GM12878 (cell line): ENCODE measurements at regions not wholly inside any gene's neighbourhood (a gene's known extent, or its start where the extent isn't known, plus 50 kb on each side); places are given as distances from the start of the nearest gene placed in this dataset.

Experiments used
- ATAC-seq: fragments of 200-7000 bp; cut with Tn5 transposase; 3 replicates; pipeline ENCODE4 v1.9.1; 2020; ENCODE audit warnings: mild to moderate bottlenecking, moderate library complexity
- BruUV-seq: library from RNA; stranded (reverse); fragments of 400-500 nt; replicated peaks from 2 replicates; lab custom pipeline; 2021; lab: Mats Ljungman, UMichigan
- CTCF ChIA-PET: fragments of 300-600 bp; sonication (Branson Sonifier 250); formaldehyde crosslinking; extraction: SDS; loops from one replicate; lab custom pipeline; 2021; ENCODE audit warnings: inconsistent platforms; lab: Yijun Ruan, JAX
- POLR2A ChIA-PET: fragments of 350-600 bp; formaldehyde crosslinking; extraction: SDS; loops from one replicate; lab custom pipeline; 2021; ENCODE audit warnings: inconsistent platforms; lab: Charles Lee
- RAD21 ChIA-PET: fragments of 300-600 bp; sonication (Branson Sonifier 250); formaldehyde crosslinking; loops from one replicate; lab custom pipeline; 2023; ENCODE audit warnings: antibody characterized with exemption; ENCODE audit not compliant: unreplicated experiment; lab: Charles Lee
- SMC1A ChIA-PET: fragments of 300-600 bp; sonication (Branson Sonifier 250); formaldehyde crosslinking; loops from one replicate; lab custom pipeline; 2023; ENCODE audit not compliant: unreplicated experiment, uncharacterized antibody; lab: Charles Lee
- DNase-seq: peaks from one replicate; pipeline ENCODE4 v3.0.0-alpha.2; 2011; ENCODE audit warnings: low read depth, low spot score
- FAIRE-seq: peaks from 3 replicates; lab custom pipeline; 2011; peaks lifted over from hg19 to GRCh38; lab: Jason Lieb, UNC
- H2AFZ ChIP-seq: 2 replicates; pipeline ENCODE4 v1.6.0; 2011; ENCODE audit warnings: low read depth, low read length, control low read depth; ENCODE audit not compliant: control insufficient read depth
- H3K27ac ChIP-seq: 2 replicates; pipeline ENCODE4 v1.5.1; 2011; ENCODE audit warnings: control low read depth; ENCODE audit not compliant: control insufficient read depth, insufficient read depth
- H3K27me3 ChIP-seq, 2 experiments: replicated peaks in 1 of 2; 2 replicates each; pipeline versions ENCODE4 v1.6.0 to v1.6.1; 2011; ENCODE audit warnings: low read length in 1 of 2; ENCODE audit not compliant: control insufficient read depth in 2 of 2, insufficient read depth in 2 of 2
- H3K36me3 ChIP-seq, 2 experiments: 2 replicates each; pipeline ENCODE4 v1.5.1; 2011; ENCODE audit warnings: low read length in 1 of 2; ENCODE audit not compliant: control insufficient read depth in 2 of 2, insufficient read depth in 2 of 2
- H3K4me1 ChIP-seq: 2 replicates; pipeline ENCODE4 v1.6.1; 2011; ENCODE audit warnings: mild to moderate bottlenecking, low read length, moderate library complexity, mixed read lengths; ENCODE audit not compliant: control insufficient read depth, insufficient read depth
- H3K4me2 ChIP-seq: 2 replicates; pipeline ENCODE4 v1.6.0; 2011; ENCODE audit warnings: control low read depth; ENCODE audit not compliant: control insufficient read depth, insufficient read depth
- H3K4me3 ChIP-seq: fragments of 200-600 bp; sonication (generic); 2 replicates; pipeline ENCODE4 v1.5.1; 2016
- H3K79me2 ChIP-seq: 2 replicates; pipeline ENCODE4 v1.6.0; 2011; ENCODE audit warnings: low read length; ENCODE audit not compliant: control insufficient read depth, insufficient read depth
- H3K9ac ChIP-seq: 2 replicates; pipeline ENCODE4 v1.8.0; 2011; ENCODE audit warnings: low read length, control low read depth, mixed read lengths; ENCODE audit not compliant: control insufficient read depth, insufficient read depth
- H3K9me3 ChIP-seq: replicated peaks from 3 replicates; pipeline ENCODE4 v1.5.1; 2011; ENCODE audit warnings: mild to moderate bottlenecking, low read length; ENCODE audit not compliant: control insufficient read depth, insufficient read depth
- H4K20me1 ChIP-seq: 2 replicates; pipeline ENCODE4 v1.6.0; 2011; ENCODE audit not compliant: control insufficient read depth, insufficient read depth
- ATF3 ChIP-seq: IDR thresholded peaks from 2 replicates; pipeline ENCODE4 v1.6.1; 2011; ENCODE audit warnings: low read depth, mild to moderate bottlenecking, low read length, moderate library complexity, borderline replicate concordance; ENCODE audit errors: extremely low read depth
- BCLAF1 ChIP-seq: fragments of 450-650 bp; IDR thresholded peaks from 2 replicates; pipeline ENCODE4 v1.6.1; 2017; ENCODE audit warnings: antibody characterized with exemption, mild to moderate bottlenecking, moderate library complexity
- CHD1 ChIP-seq: IDR thresholded peaks from 2 replicates; pipeline ENCODE4 v1.6.1; 2012; ENCODE audit warnings: low read depth, low read length, improper control_type of control experiment
- ETV6 ChIP-seq, 2 experiments: fragments of 450-650 bp in 1 of 2; IDR thresholded peaks in 1 of 2; conservative IDR thresholded peaks in 1 of 2; 2 replicates each; pipeline ENCODE4 v1.6.1; 2014; ENCODE audit warnings: antibody characterized with exemption in 1 of 2, borderline replicate concordance in 1 of 2, low read depth in 1 of 2, mild to moderate bottlenecking in 1 of 2, moderate library complexity in 1 of 2
- GATAD2B ChIP-seq: fragments of 450-650 bp; conservative IDR thresholded peaks from 2 replicates; pipeline ENCODE4 v1.6.1; 2017; ENCODE audit warnings: low read depth, mild to moderate bottlenecking, moderate library complexity
- HDAC6 ChIP-seq: fragments of 200-600 bp; sonication (generic); IDR thresholded peaks from one replicate; pipeline ENCODE4 v1.8.0; 2017; ENCODE audit warnings: antibody characterized with exemption; ENCODE audit not compliant: unreplicated experiment
- IKZF2 ChIP-seq, 2 experiments: fragments of 450-650 bp; IDR thresholded peaks; 2 replicates each; pipeline ENCODE4 v1.6.1; 2017; ENCODE audit warnings: mild to moderate bottlenecking in 2 of 2, moderate library complexity in 2 of 2
- MAX ChIP-seq: IDR thresholded peaks from 2 replicates; pipeline ENCODE4 v1.6.1; 2012; ENCODE audit warnings: low read depth, low read length, improper control_type of control experiment
- NBN ChIP-seq: fragments of 450-650 bp; IDR thresholded peaks from 2 replicates; pipeline ENCODE4 v1.6.1; 2016
- RCOR1 ChIP-seq: conservative IDR thresholded peaks from 2 replicates; pipeline ENCODE4 v1.6.1; 2012; ENCODE audit warnings: low read depth, low read length, improper control_type of control experiment
- SIN3A ChIP-seq: IDR thresholded peaks from 2 replicates; pipeline ENCODE4 v1.6.1; 2012; ENCODE audit warnings: low read depth, low read length, improper control_type of control experiment
- SMC3 ChIP-seq: IDR thresholded peaks from 2 replicates; pipeline ENCODE4 v1.6.1; 2011; ENCODE audit warnings: low read length, improper control_type of control experiment, borderline replicate concordance
- TCF7 ChIP-seq: IDR thresholded peaks from 2 replicates; pipeline ENCODE4 v1.6.1; 2014; ENCODE audit warnings: antibody characterized with exemption, borderline replicate concordance
- ZNF592 ChIP-seq: fragments of 450-650 bp; IDR thresholded peaks from 2 replicates; pipeline ENCODE4 v1.6.1; 2017; ENCODE audit warnings: mild to moderate bottlenecking, moderate library complexity
- WGBS: methylation state at CpG from one replicate; pipeline ENCODE4 v1.1.6; 2016; ENCODE audit warnings: low lambda C conversion rate; ENCODE audit not compliant: insufficient replicate concordance, insufficient coverage; ENCODE audit errors: missing lambda C conversion rate; 5-methylcytosine and 5-hydroxymethylcytosine counted together
- in situ Hi-C: fragments of 300-500 bp; cut with MboI; formaldehyde crosslinking; loops from 9 replicates; pipeline ENCODE4 v1.14.3; 2018; ENCODE audit warnings: mixed read lengths
- intact Hi-C: fragments of 100-400 bp; cut with micrococcal nuclease; formaldehyde crosslinking; loops from one replicate; pipeline ENCODE4 v1.14.2; 2022; ENCODE audit not compliant: unreplicated experiment

- no TSS peak for BruUV-seq
- RAD21 ChIA-PET, result no interaction called here
- in situ Hi-C loops, result no loop called here
- H3K27me3 ChIP-seq, result no peaks in the 10 kb centered on the region
- no peak overlapping the region for H3K9ac ChIP-seq
- SMC1A ChIA-PET, result no interaction called here
- no peak overlapping the region for H3K4me3 ChIP-seq
- no peaks in the 10 kb centered on the region for H3K79me2 ChIP-seq
- no peak for DNase-seq
- H4K20me1 ChIP-seq, result no peaks in the 10 kb centered on the region
- intact Hi-C loops, result no loop called here
- no peaks in the 10 kb centered on the region for H3K4me1 ChIP-seq
- CTCF ChIA-PET, result no interaction called here
- POLR2A ChIA-PET, result no interaction called here
- 32% methylated on average over 19 of the region's 21 CpGs for WGBS
- ATAC-seq, result no peak
- H3K4me2 ChIP-seq, result no peak overlapping the region
- no peaks in the 10 kb centered on the region for H3K36me3 ChIP-seq
- no peaks in the 10 kb centered on the region for H3K9me3 ChIP-seq
- FAIRE-seq, result no peak
- no peak overlapping the region for H2AFZ ChIP-seq
- H3K27ac ChIP-seq, result no peak overlapping the region
- TF ChIP-seq RCOR1 (no peak), SMC3 (no peak), NBN (no peak), MAX (no peak), SIN3A (no peak), HDAC6 (no peak), IKZF2 (IDR thresholded peaks at IDR 0.05) (no peak), ETV6 (conservative IDR thresholded peaks at IDR 0.05 in 1 of 2, IDR thresholded peaks at IDR 0.05 in 1 of 2; ENCODE audit: borderline replicate concordance in 1 of 2, low read depth in 1 of 2) (no peak), TCF7 (no peak), ATF3 (no peak), GATAD2B (no peak), ZNF592 (no peak), BCLAF1 (no peak), CHD1 (no peak)
Measured at GRCh38 chr11:70703141-70704064, 305.1 kb downstream of the CTTN start.
